ENCODE measurements at regions not wholly inside any gene's neighbourhood (a gene's known extent, or its start where the extent isn't known, plus 50 kb on each side); places are given as distances from the start of the nearest gene placed in this dataset.

DNA sequence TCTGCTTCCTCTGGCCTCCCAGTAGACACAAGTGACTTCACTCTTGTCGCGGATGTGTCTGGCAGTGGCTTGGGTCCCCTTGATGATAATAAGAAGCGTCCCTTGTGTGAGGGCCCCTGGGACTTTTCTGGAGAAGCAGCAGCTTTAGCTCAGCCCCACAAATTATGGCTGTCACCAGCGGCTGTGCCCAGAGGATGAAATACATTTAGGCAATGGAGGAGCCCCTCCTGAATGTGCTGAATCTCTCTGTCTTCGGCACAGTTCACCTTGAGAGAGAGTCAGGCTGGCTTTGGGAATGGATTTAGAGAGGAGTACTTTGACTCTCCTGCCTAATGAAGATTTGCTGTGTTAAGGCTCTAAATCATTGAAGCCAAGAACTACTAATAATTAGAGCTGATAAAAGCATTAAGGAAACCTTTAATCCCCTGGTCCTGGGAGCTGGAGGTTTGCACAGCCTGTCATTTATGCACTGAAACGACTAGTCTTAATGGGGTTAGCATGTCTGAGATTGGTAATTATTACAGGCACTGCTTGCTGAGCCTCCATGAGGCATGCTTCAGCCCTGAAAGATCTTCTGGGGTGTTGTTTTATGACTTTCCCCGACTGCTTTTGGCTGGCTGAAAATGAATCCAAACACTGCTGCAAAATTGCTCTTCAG is 127.0 kb downstream of the TENT4A start:
- TF ChIP-seq POLR2AphosphoS5 (IDR thresholded peaks at IDR 0.05) (no peak), POLR2A (IDR thresholded peaks at IDR 0.05) (no peak)
- TF ChIP-seq, protein P1, sequence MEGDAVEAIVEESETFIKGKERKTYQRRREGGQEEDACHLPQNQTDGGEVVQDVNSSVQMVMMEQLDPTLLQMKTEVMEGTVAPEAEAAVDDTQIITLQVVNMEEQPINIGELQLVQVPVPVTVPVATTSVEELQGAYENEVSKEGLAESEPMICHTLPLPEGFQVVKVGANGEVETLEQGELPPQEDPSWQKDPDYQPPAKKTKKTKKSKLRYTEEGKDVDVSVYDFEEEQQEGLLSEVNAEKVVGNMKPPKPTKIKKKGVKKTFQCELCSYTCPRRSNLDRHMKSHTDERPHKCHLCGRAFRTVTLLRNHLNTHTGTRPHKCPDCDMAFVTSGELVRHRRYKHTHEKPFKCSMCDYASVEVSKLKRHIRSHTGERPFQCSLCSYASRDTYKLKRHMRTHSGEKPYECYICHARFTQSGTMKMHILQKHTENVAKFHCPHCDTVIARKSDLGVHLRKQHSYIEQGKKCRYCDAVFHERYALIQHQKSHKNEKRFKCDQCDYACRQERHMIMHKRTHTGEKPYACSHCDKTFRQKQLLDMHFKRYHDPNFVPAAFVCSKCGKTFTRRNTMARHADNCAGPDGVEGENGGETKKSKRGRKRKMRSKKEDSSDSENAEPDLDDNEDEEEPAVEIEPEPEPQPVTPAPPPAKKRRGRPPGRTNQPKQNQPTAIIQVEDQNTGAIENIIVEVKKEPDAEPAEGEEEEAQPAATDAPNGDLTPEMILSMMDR (IDR thresholded peaks at IDR 0.05): no peak

Data from prostate gland (tissue), 2 donors.